HEK293 (cell line): ENCODE measurements at regions not wholly inside any gene's neighbourhood (a gene's known extent, or its start where the extent isn't known, plus 50 kb on each side); places are given as distances from the start of the nearest gene placed in this dataset.

ENCODE experiments used
- CTCF ChIA-PET: fragments of 350-600 bp; formaldehyde crosslinking; extraction: SDS; loops from one replicate; lab custom pipeline; 2021; ENCODE audit warnings: antibody characterized with exemption; lab: Yijun Ruan, JAX
- POLR2A ChIA-PET: fragments of 300-600 bp; formaldehyde crosslinking; extraction: SDS; loops from one replicate; lab custom pipeline; 2020; ENCODE audit warnings: antibody characterized with exemption, inconsistent platforms; lab: Yijun Ruan, JAX
- H3K27ac ChIP-seq: fragments of 200-500 bp; sonication (Bioruptor generic); 2 replicates; pipeline ENCODE4 v1.5.1; 2014; ENCODE audit warnings: low read depth, low read length, control low read depth, inconsistent platforms; ENCODE audit errors: extremely low read depth
- H3K36me3 ChIP-seq, 2 experiments: fragments of 200-500 bp in 1 of 2; sonication (Bioruptor generic) in 1 of 2; 1 replicate in 1 of 2; 2 replicates in 1 of 2; pipeline ENCODE4 v1.5.1; 2014 to 2017; ENCODE audit warnings: inconsistent platforms in 2 of 2, low read length in 2 of 2; ENCODE audit not compliant: control insufficient read depth in 2 of 2, insufficient read depth in 1 of 2
- H3K4me1 ChIP-seq: fragments of 200-500 bp; sonication (Bioruptor generic); 2 replicates; pipeline ENCODE4 v1.5.1; 2014; ENCODE audit warnings: mild to moderate bottlenecking, low read length, inconsistent platforms; ENCODE audit not compliant: control insufficient read depth, insufficient read depth
- H3K4me3 ChIP-seq: 2 replicates; pipeline ENCODE4 v1.5.1; 2011; ENCODE audit warnings: low read depth, mild to moderate bottlenecking, control low read depth, low read length, moderate library complexity
- H3K9me3 ChIP-seq: fragments of 200-500 bp; sonication (Bioruptor generic); 2 replicates; pipeline ENCODE4 v1.5.1; 2014; ENCODE audit warnings: low read depth, low read length, inconsistent platforms; ENCODE audit not compliant: control insufficient read depth, insufficient read depth
- EGR2 ChIP-seq: fragments of 450-650 bp; formaldehyde crosslinking; IDR thresholded peaks from 2 replicates; pipeline ENCODE4 v1.5.1; 2016; ENCODE audit warnings: low read depth, missing biosample characterization, missing genetic modification characterization
- GLIS2 ChIP-seq: fragments of 450-650 bp; formaldehyde crosslinking; IDR thresholded peaks from 2 replicates; pipeline ENCODE4 v1.5.1; 2016; ENCODE audit warnings: missing biosample characterization, missing genetic modification characterization
- RBAK ChIP-seq: fragments of 450-650 bp; formaldehyde crosslinking; IDR thresholded peaks from 2 replicates; pipeline ENCODE4 v1.5.1; 2016; ENCODE audit warnings: missing biosample characterization, missing genetic modification characterization
- SCRT2 ChIP-seq: fragments of 450-650 bp; formaldehyde crosslinking; IDR thresholded peaks from 2 replicates; pipeline ENCODE4 v1.5.1; 2016; ENCODE audit warnings: missing biosample characterization, missing genetic modification characterization
- WT1 ChIP-seq: fragments of 450-650 bp; formaldehyde crosslinking; IDR thresholded peaks from 2 replicates; pipeline ENCODE4 v1.5.1; 2016; ENCODE audit warnings: missing biosample characterization, missing genetic modification characterization
- ZBTB48 ChIP-seq: fragments of 450-650 bp; formaldehyde crosslinking; IDR thresholded peaks from 2 replicates; pipeline ENCODE4 v1.5.1; 2016; ENCODE audit warnings: missing biosample characterization, missing genetic modification characterization
- ZFP3 ChIP-seq: fragments of 450-650 bp; formaldehyde crosslinking; IDR thresholded peaks from 2 replicates; pipeline ENCODE4 v1.5.1; 2016; ENCODE audit warnings: low read depth, missing biosample characterization, missing genetic modification characterization
- ZNF174 ChIP-seq: fragments of 450-650 bp; formaldehyde crosslinking; IDR thresholded peaks from 2 replicates; pipeline ENCODE4 v1.5.0; 2017; ENCODE audit warnings: missing biosample characterization, mild to moderate bottlenecking, missing genetic modification characterization
- ZNF23 ChIP-seq: fragments of 450-650 bp; formaldehyde crosslinking; IDR thresholded peaks from 2 replicates; pipeline ENCODE4 v1.5.1; 2016; ENCODE audit warnings: missing biosample characterization, missing genetic modification characterization, borderline replicate concordance
- ZNF324 ChIP-seq: fragments of 450-650 bp; formaldehyde crosslinking; IDR thresholded peaks from 2 replicates; pipeline ENCODE4 v1.5.1; 2016; ENCODE audit warnings: missing biosample characterization, missing genetic modification characterization
- ZNF48 ChIP-seq: fragments of 450-650 bp; formaldehyde crosslinking; IDR thresholded peaks from 2 replicates; pipeline ENCODE4 v1.5.1; 2016; ENCODE audit warnings: missing biosample characterization, missing genetic modification characterization
- ZNF488 ChIP-seq: fragments of 450-650 bp; formaldehyde crosslinking; IDR thresholded peaks from 2 replicates; pipeline ENCODE4 v1.5.1; 2016; ENCODE audit warnings: missing biosample characterization, missing genetic modification characterization
- ZNF549 ChIP-seq: fragments of 450-650 bp; IDR thresholded peaks from 2 replicates; pipeline ENCODE4 v1.5.1; 2018; ENCODE audit warnings: missing biosample characterization, missing genetic modification characterization, mild to moderate bottlenecking, inconsistent platforms, moderate library complexity
- ZNF558 ChIP-seq: fragments of 450-650 bp; formaldehyde crosslinking; IDR thresholded peaks from 2 replicates; pipeline ENCODE4 v1.5.1; 2016; ENCODE audit warnings: missing biosample characterization, missing genetic modification characterization
- ZNF600 ChIP-seq: fragments of 450-650 bp; formaldehyde crosslinking; IDR thresholded peaks from 2 replicates; pipeline ENCODE4 v1.5.1; 2016; ENCODE audit warnings: missing biosample characterization, missing genetic modification characterization
- ZNF621 ChIP-seq: fragments of 450-650 bp; formaldehyde crosslinking; IDR thresholded peaks from 2 replicates; pipeline ENCODE4 v1.5.1; 2017; ENCODE audit warnings: missing biosample characterization, missing genetic modification characterization
- ZNF623 ChIP-seq: fragments of 450-650 bp; formaldehyde crosslinking; IDR thresholded peaks from 2 replicates; pipeline ENCODE4 v1.5.1; 2016; ENCODE audit warnings: missing biosample characterization, missing genetic modification characterization
- TF ChIP-seq, protein P1 (sequence below): fragments of 450-650 bp; formaldehyde crosslinking; IDR thresholded peaks from 2 replicates; pipeline ENCODE4 v1.5.1; 2016; ENCODE audit warnings: missing biosample characterization, missing genetic modification characterization
- TF ChIP-seq, protein P2 (sequence below): fragments of 450-650 bp; formaldehyde crosslinking; IDR thresholded peaks from 2 replicates; pipeline ENCODE4 v1.5.1; 2017; ENCODE audit warnings: missing biosample characterization, mild to moderate bottlenecking, missing genetic modification characterization, moderate library complexity
- TF ChIP-seq, protein P3 (sequence below): fragments of 450-650 bp; formaldehyde crosslinking; IDR thresholded peaks from 2 replicates; pipeline ENCODE4 v1.5.1; 2017; ENCODE audit warnings: missing biosample characterization, missing genetic modification characterization

- TF ChIP-seq SCRT2 (tag by site-specific recombination) (no peak), ZNF488 (tag by site-specific recombination) (no peak), ZNF549 (no peak), ZNF23 (tag by site-specific recombination) (no peak), EGR2 (tag by site-specific recombination) (no peak), ZNF48 (no peak)
- TF ChIP-seq, protein P1, sequence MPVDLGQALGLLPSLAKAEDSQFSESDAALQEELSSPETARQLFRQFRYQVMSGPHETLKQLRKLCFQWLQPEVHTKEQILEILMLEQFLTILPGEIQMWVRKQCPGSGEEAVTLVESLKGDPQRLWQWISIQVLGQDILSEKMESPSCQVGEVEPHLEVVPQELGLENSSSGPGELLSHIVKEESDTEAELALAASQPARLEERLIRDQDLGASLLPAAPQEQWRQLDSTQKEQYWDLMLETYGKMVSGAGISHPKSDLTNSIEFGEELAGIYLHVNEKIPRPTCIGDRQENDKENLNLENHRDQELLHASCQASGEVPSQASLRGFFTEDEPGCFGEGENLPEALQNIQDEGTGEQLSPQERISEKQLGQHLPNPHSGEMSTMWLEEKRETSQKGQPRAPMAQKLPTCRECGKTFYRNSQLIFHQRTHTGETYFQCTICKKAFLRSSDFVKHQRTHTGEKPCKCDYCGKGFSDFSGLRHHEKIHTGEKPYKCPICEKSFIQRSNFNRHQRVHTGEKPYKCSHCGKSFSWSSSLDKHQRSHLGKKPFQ: no peak
- TF ChIP-seq, protein P2, sequence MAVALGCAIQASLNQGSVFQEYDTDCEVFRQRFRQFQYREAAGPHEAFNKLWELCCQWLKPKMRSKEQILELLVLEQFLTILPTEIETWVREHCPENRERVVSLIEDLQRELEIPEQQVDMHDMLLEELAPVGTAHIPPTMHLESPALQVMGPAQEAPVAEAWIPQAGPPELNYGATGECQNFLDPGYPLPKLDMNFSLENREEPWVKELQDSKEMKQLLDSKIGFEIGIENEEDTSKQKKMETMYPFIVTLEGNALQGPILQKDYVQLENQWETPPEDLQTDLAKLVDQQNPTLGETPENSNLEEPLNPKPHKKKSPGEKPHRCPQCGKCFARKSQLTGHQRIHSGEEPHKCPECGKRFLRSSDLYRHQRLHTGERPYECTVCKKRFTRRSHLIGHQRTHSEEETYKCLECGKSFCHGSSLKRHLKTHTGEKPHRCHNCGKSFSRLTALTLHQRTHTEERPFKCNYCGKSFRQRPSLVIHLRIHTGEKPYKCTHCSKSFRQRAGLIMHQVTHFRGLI (tag by site-specific recombination): no peak
- H3K4me1 ChIP-seq: no peaks in the 10 kb centered on the region
- POLR2A ChIA-PET: no interaction called here
- no peak overlapping the region for H3K27ac ChIP-seq
- H3K4me3 ChIP-seq: no peak overlapping the region
- no peaks in the 10 kb centered on the region for H3K36me3 ChIP-seq
- no peaks in the 10 kb centered on the region for H3K9me3 ChIP-seq
- CTCF ChIA-PET: interaction anchor here (0.5 to 1.1 kb wide), 4 partner anchors 12 to 714 kb away, joined by 3 read pairs; no protein-coding TSS in a partner anchor
Observed at GRCh38 chr1:11352058-11352715, 79.2 kb downstream of the UBIAD1 start.

DNA sequence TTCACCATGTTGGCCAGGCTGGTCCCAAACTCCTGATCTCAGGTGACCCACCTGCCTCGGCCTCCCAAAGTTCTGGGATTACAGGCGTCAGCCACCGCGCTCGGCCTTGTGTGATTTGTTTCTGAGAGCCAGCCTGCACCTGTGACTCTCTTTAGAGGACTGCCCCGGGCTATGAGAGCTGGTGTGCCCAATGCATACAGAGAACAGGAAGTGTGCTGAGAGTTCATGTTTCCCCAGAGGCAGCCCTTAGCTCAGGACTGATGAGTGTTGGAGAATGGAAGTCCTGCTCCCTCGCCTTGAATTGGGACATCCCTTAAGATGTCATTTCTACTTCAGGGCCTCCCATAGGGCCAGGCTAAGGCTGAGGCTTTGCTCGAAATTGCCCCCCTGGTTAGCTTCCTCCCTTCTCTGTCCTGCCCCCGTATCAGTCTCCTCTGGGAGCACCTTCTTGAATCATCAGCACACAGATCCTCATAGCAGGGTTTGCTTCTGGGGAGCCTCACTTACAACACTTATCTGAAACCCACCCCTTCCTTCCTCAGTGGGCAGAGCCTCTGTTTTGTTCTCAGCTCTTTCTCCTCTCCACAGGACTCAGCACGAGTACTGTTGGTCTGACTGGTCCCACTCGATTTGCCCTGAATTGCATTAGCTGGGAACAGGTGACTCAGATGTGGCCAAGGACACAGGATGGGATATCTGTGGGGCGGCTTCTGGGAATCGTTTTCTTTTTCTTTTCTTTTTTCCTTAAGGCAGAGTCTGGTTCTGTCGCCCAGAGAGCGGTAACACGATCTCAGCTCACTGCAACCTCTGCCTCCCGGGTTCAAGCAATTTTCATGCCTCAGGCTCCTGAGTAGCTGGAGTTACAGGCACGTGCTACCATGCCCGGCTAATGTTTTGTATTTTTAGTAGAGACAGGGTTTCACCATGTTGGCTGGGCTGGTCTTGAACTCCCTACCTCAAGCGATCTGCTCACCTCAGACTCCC lies 80.1 kb downstream of the UBIAD1 start:
- no peaks in the 10 kb centered on the region for H3K9me3 ChIP-seq
- H3K36me3 ChIP-seq: no peaks in the 10 kb centered on the region
- no peak overlapping the region for H3K4me3 ChIP-seq
- TF ChIP-seq ZNF623 (tag by site-specific recombination) (no peak), ZBTB48 (tag by site-specific recombination) (no peak), WT1 (no peak), RBAK (no peak), ZNF621 (tag by site-specific recombination) (no peak), ZFP3 (no peak), ZNF558 (no peak), GLIS2 (tag by site-specific recombination) (no peak), ZNF174 (tag by site-specific recombination) (no peak), ZNF600 (tag by site-specific recombination) (no peak), ZNF324 (tag by site-specific recombination) (no peak)
- TF ChIP-seq, protein P3, sequence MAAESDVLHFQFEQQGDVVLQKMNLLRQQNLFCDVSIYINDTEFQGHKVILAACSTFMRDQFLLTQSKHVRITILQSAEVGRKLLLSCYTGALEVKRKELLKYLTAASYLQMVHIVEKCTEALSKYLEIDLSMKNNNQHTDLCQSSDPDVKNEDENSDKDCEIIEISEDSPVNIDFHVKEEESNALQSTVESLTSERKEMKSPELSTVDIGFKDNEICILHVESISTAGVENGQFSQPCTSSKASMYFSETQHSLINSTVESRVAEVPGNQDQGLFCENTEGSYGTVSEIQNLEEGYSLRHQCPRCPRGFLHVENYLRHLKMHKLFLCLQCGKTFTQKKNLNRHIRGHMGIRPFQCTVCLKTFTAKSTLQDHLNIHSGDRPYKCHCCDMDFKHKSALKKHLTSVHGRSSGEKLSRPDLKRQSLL: no peak
- no peak overlapping the region for H3K27ac ChIP-seq
- CTCF ChIA-PET: interaction anchor here (0.5 to 1.1 kb wide), 5 partner anchors 11 to 713 kb away, joined by 3 to 4 read pairs (median 3); no protein-coding TSS in a partner anchor
- POLR2A ChIA-PET: no interaction called here
- no peaks in the 10 kb centered on the region for H3K4me1 ChIP-seq
